ENCODE measurements at regions not wholly inside any gene's neighbourhood (a gene's known extent, or its start where the extent isn't known, plus 50 kb on each side); places are given as distances from the start of the nearest gene placed in this dataset.

GRCh38 chr6:14763616-14764015, 482.3 kb upstream of the JARID2 start:
- Histone ChIP-seq H3K4me1 (peaks cover 0 to 5% (median 0%) of the 10 kb centered on the region in 4 donors), H3K27ac (no peak overlapping the region), H3K27me3 (no peaks in the 10 kb centered on the region), H3K4me3 (no peak overlapping the region), H3K36me3 (no peaks in the 10 kb centered on the region), H3K9me3 (no peaks in the 10 kb centered on the region)
- intact Hi-C loops (cut with DNase I) = no loop called here
- no peak for DNase-seq
- 13 to 75% methylated on average over 1 of the region's 1 CpG for WGBS, 2 donors
- no peak for TF ChIP-seq CTCF (IDR thresholded peaks at IDR 0.05)

- H3K27me3 ChIP-seq = no peaks in the 10 kb centered on the region
- WGBS, 2 donors = 91 to 92% methylated on average over 6 of the region's 6 CpGs
These were observed 480.8 kb upstream of the JARID2 start for GRCh38 chr6:14765106-14765505.

GRCh38 chr6:14765721-14766390, 480.0 kb upstream of the JARID2 start:
- no peak for TF ChIP-seq EP300 (IDR thresholded peaks at IDR 0.05)
- no peak for TF ChIP-seq CTCF (IDR thresholded peaks at IDR 0.05)
- no peak for TF ChIP-seq POLR2AphosphoS5 (IDR thresholded peaks at IDR 0.05)
- no peak for TF ChIP-seq POLR2A (IDR thresholded peaks at IDR 0.05)
- H3K4me3 ChIP-seq = no peak overlapping the region
- intact Hi-C loops (cut with DNase I) = no loop called here
- no peaks in the 10 kb centered on the region for H3K36me3 ChIP-seq
- 93 to 96% methylated on average over 3 of the region's 3 CpGs for WGBS, 2 donors
- H3K4me1 ChIP-seq = peaks cover 0 to 5% (median 0%) of the 10 kb centered on the region in 4 donors
- no peaks in the 10 kb centered on the region for H3K27me3 ChIP-seq
- no peak overlapping the region for H3K27ac ChIP-seq
- H3K9me3 ChIP-seq = no peaks in the 10 kb centered on the region
- DNase-seq = no peak

More at GRCh38 chr6:14765106-14765505, 480.8 kb upstream of the JARID2 start:
- Histone ChIP-seq H3K4me3 (no peak overlapping the region), H3K27ac (no peak overlapping the region), H3K9me3 (no peaks in the 10 kb centered on the region), H3K4me1 (peaks cover 0 to 5% (median 0%) of the 10 kb centered on the region in 4 donors), H3K36me3 (no peaks in the 10 kb centered on the region)
- no peak for DNase-seq
- no peak for TF ChIP-seq POLR2AphosphoS5 (IDR thresholded peaks at IDR 0.05)
- TF ChIP-seq CTCF (IDR thresholded peaks at IDR 0.05) = no peak
- no peak for TF ChIP-seq POLR2A (IDR thresholded peaks at IDR 0.05)
- TF ChIP-seq EP300 (IDR thresholded peaks at IDR 0.05) = no peak
- intact Hi-C loops (cut with DNase I) = no loop called here

GRCh38 chr6:14766391-14766994, 479.4 kb upstream of the JARID2 start:
- Histone ChIP-seq H3K9me3 (no peaks in the 10 kb centered on the region), H3K4me1 (peaks cover 0 to 5% (median 0%) of the 10 kb centered on the region in 4 donors), H3K27me3 (no peaks in the 10 kb centered on the region), H3K36me3 (no peaks in the 10 kb centered on the region), H3K4me3 (no peak overlapping the region), H3K27ac (no peak overlapping the region)
- DNase-seq = no peak
- WGBS, 2 donors = 85 to 94% methylated on average over 8 of the region's 8 CpGs
- TF ChIP-seq POLR2A (IDR thresholded peaks at IDR 0.05) (no peak), EP300 (IDR thresholded peaks at IDR 0.05) (no peak), POLR2AphosphoS5 (IDR thresholded peaks at IDR 0.05) (no peak)
- intact Hi-C loops (cut with DNase I) = no loop called here

- TF ChIP-seq POLR2A (IDR thresholded peaks at IDR 0.05) (no peak), CTCF (IDR thresholded peaks at IDR 0.05) (no peak), POLR2AphosphoS5 (IDR thresholded peaks at IDR 0.05) (no peak), EP300 (IDR thresholded peaks at IDR 0.05) (no peak)
- 46 to 56% methylated on average over 5 of the region's 5 CpGs for WGBS, 2 donors
- Histone ChIP-seq H3K36me3 (no peaks in the 10 kb centered on the region), H3K9me3 (no peaks in the 10 kb centered on the region), H3K4me3 (no peak overlapping the region), H3K27me3 (no peaks in the 10 kb centered on the region), H3K27ac (no peak overlapping the region), H3K4me1 (peaks cover 0 to 5% (median 0%) of the 10 kb centered on the region in 4 donors)
- intact Hi-C loops (cut with DNase I) = no loop called here
- no peak for DNase-seq
These were observed 478.6 kb upstream of the JARID2 start for GRCh38 chr6:14767226-14767625.

Measured in sigmoid colon (tissue), 6 donors.